Heart left ventricle (tissue), 13 donors: ENCODE measurements at regions not wholly inside any gene's neighbourhood (a gene's known extent, or its start where the extent isn't known, plus 50 kb on each side); places are given as distances from the start of the nearest gene placed in this dataset.

ENCODE experiments used
- CTCF ChIP-seq, 12 donors: fragments of 200-600 bp; sonication (generic) in 4 of 12; IDR thresholded peaks; one replicate each; pipeline versions ENCODE4 v1.5.0 to v1.8.0; 2018 to 2022; ENCODE audit warnings: antibody characterized with exemption in 12 of 12, mild to moderate bottlenecking in 5 of 12
- POLR2A ChIP-seq, 2 donors: fragments of 450-650 bp; IDR thresholded peaks; one replicate each; pipeline ENCODE4 v1.6.1; 2017; ENCODE audit warnings: antibody characterized with exemption in 2 of 2, mild to moderate bottlenecking in 2 of 2, moderate library complexity in 2 of 2
- donor health status: ischemic (EF 13 %, LVEDD 7.1; RV severe dilation, severe dysfunction).
- donor health status: DM: no; HTN: yes; CAD: no.
- donor health status: DM: no; HTN: no; CAD: no.
- donor health status: ischemic (EF 25% LVEDD 6.9; RV normal size, moderate dysfunction).
- donor health status: ischemic (EF 25% LVEDD 5.7; RV mildly dilated, moderate dysfunction).
- donor health status: ischemic (EF 35%, LVEDD 5.7; RV mildly dilated, moderate dysfunction).
- donor health status: nonischemic (EF 11% LVEDD 7.7; RV severe dilation, severe dysfunction).
- donor health status: DM: yes; HTN: yes; CAD: no.
- donor health status: PGD.
- donor health status: ischemic (EF 29% LVEDD 5.4; RV normal size, mild dysfunction).
- donor health status: nonischemic (EF 23%, LVEDD 6.1; RV moderate dilation, normal function).

GRCh38 chr5:116681334-116682013 lies 106.9 kb upstream of the SEMA6A start:
- no peak for TF ChIP-seq CTCF (IDR thresholded peaks at IDR 0.05)
- TF ChIP-seq POLR2A (IDR thresholded peaks at IDR 0.05): no peak
